Astrocyte of the cerebellum (primary cell): ENCODE measurements at regions not wholly inside any gene's neighbourhood (a gene's known extent, or its start where the extent isn't known, plus 50 kb on each side); places are given as distances from the start of the nearest gene placed in this dataset.

ENCODE experiments used
- DNase-seq: peaks from one replicate; pipeline ENCODE4 v3.0.0-alpha.2; 2011; ENCODE audit warnings: low read depth
- H3K4me3 ChIP-seq: 2 replicates; pipeline ENCODE4 v1.5.1; 2011; ENCODE audit warnings: mild to moderate bottlenecking, low read depth, low read length, moderate library complexity
- CTCF ChIP-seq: IDR thresholded peaks from 2 replicates; pipeline ENCODE4 v1.5.1; 2012; ENCODE audit warnings: low read length, low read depth, moderate library complexity, mild to moderate bottlenecking; ENCODE audit errors: missing control alignments
- in situ Hi-C: cut with HindIII; loops from 2 replicates; pipeline ENCODE4 v1.10.0; 2017; ENCODE audit warnings: low sequenced_read_pairs

GRCh38 chr3:84510007-84510406, 448.8 kb upstream of the CADM2 start:
- no peak for TF ChIP-seq CTCF
- in situ Hi-C loops = no loop called here
- no peak for DNase-seq
- H3K4me3 ChIP-seq = no peak overlapping the region

- H3K4me3 ChIP-seq = no peak overlapping the region
- TF ChIP-seq CTCF = no peak
- in situ Hi-C loops = no loop called here
- DNase-seq = no peak
These were observed 435.9 kb upstream of the CADM2 start for GRCh38 chr3:84522893-84523292.

- no peak for DNase-seq
- TF ChIP-seq CTCF = no peak
- in situ Hi-C loops = no loop called here
- H3K4me3 ChIP-seq = no peak overlapping the region
These were observed 421.9 kb upstream of the CADM2 start for GRCh38 chr3:84536916-84537315.

GRCh38 chr3:84538597-84538996, 420.2 kb upstream of the CADM2 start:
- in situ Hi-C loops = no loop called here
- TF ChIP-seq CTCF = no peak
- H3K4me3 ChIP-seq = no peak overlapping the region
- DNase-seq = no peak

- H3K4me3 ChIP-seq = no peak overlapping the region
- no peak for DNase-seq
- no peak for TF ChIP-seq CTCF
- in situ Hi-C loops = no loop called here
These were observed 411.6 kb upstream of the CADM2 start for GRCh38 chr3:84547207-84547606.

GRCh38 chr3:84547971-84548970, 410.5 kb upstream of the CADM2 start:
- peak; percentile 48 for TF ChIP-seq CTCF
- in situ Hi-C loops = no loop called here
- no peak overlapping the region for H3K4me3 ChIP-seq
- DNase-seq = peak; percentile 2
